ENCODE measurements at regions not wholly inside any gene's neighbourhood (a gene's known extent, or its start where the extent isn't known, plus 50 kb on each side); places are given as distances from the start of the nearest gene placed in this dataset.

DNA sequence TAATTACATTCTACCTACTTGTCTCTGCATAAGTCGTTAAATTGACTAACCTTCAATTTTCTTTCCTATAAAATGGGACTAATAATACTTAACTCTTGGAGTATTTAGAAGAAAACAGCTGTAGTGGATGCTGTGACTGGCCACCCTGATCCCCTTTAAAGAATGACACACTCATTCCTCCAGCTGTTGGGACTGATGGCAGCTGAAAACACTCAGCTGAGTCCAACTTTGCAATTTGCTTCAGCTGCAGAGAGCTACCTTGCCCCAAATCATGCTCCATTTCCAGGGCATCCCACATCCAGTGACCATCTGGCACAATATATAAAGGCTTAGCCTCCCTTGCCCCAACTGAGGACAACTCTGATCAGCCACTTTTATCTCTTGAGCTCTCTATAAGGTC, 89.1 kb downstream of the MID1IP1 start:
- Histone ChIP-seq H3K4me3 (ENCODE audit: low read depth, low read length) (no peak overlapping the region), H3K36me3 (ENCODE audit: control insufficient read depth, insufficient read depth, low read length) (no peaks in the 10 kb centered on the region), H3K27me3 (ENCODE audit: control insufficient read depth, insufficient read depth, low read length) (no peaks in the 10 kb centered on the region)
- CTCF ChIA-PET = interaction anchor here (1.1 kb wide), 1 partner anchor 81 kb away, joined by 3 read pairs; no protein-coding TSS in a partner anchor
- TF ChIP-seq, protein P1, sequence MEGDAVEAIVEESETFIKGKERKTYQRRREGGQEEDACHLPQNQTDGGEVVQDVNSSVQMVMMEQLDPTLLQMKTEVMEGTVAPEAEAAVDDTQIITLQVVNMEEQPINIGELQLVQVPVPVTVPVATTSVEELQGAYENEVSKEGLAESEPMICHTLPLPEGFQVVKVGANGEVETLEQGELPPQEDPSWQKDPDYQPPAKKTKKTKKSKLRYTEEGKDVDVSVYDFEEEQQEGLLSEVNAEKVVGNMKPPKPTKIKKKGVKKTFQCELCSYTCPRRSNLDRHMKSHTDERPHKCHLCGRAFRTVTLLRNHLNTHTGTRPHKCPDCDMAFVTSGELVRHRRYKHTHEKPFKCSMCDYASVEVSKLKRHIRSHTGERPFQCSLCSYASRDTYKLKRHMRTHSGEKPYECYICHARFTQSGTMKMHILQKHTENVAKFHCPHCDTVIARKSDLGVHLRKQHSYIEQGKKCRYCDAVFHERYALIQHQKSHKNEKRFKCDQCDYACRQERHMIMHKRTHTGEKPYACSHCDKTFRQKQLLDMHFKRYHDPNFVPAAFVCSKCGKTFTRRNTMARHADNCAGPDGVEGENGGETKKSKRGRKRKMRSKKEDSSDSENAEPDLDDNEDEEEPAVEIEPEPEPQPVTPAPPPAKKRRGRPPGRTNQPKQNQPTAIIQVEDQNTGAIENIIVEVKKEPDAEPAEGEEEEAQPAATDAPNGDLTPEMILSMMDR (IDR thresholded peaks at IDR 0.05; ENCODE audit: insufficient read depth, low read depth, low read length) = no peak
- POLR2A ChIA-PET = no interaction called here
- DNase-seq (ENCODE audit: low read depth) = no peak

DNA sequence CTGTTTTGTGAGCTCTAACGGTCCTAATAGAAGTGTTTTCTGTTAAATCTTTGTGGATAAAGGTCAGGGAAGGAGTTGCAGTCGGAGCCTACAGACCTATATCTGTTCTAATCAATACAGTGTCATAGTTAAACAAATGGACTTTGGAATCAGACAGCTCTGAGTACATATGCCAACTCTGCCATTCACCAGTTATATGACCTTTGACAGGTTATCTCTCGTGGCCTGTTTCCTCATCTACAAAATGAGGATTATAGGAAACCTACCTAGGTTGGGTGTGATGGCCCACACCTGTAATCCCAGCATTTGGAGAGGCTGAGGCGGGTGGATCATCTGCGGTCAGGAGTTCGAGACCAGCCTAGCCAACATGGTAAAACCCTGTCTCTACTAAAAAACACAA, 89.7 kb downstream of the MID1IP1 start:
- TF ChIP-seq, protein P1 (IDR thresholded peaks at IDR 0.05; ENCODE audit: insufficient read depth, low read depth, low read length) = no peak
- Histone ChIP-seq H3K27me3 (ENCODE audit: control insufficient read depth, insufficient read depth, low read length) (no peaks in the 10 kb centered on the region), H3K36me3 (ENCODE audit: control insufficient read depth, insufficient read depth, low read length) (no peaks in the 10 kb centered on the region), H3K4me3 (ENCODE audit: low read depth, low read length) (no peak overlapping the region)
- DNase-seq (ENCODE audit: low read depth) = no peak
- POLR2A ChIA-PET = no interaction called here
- CTCF ChIA-PET = interaction anchor here (1.1 kb wide), 1 partner anchor 81 kb away, joined by 3 read pairs; no protein-coding TSS in a partner anchor

DNA sequence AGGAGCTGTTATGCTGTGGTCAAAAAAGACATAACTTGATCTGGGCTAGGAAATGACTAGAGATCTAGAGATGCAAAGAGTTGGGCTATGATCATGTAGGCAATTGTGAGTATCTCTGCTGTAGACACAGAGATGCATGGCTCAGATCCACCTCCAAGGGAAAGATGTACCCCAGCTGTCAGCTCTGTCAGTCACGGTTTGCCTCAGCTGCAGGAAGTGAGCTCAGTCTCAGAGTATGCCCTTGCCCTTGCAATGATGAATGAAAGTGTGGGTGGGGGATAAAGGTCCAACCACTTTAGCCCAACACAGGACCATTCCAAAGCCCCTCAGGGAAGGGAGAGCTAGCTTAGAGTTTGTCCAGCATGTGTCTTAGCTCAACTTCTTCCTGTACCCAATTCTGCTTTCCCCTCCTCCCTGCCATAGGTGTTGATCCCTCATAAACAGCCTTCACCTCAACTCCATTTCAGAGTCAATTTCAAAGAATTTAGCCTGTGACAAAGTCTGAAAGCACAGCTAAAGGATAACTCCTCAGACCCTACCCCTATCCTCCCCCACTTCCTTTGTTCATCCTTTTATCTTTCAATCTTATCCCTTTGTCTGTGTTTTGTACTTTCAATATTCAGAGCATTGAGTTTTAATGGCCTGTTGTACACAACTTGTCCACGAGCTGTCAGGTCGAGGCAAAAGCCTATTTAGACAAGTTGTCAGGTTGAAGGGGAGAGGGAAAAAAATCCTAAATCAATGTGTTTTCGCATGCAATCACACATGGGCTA, 90.6 kb downstream of the MID1IP1 start:
- no peak for DNase-seq (ENCODE audit: low read depth)
- no peaks in the 10 kb centered on the region for H3K36me3 ChIP-seq (ENCODE audit: control insufficient read depth, insufficient read depth, low read length)
- H3K27me3 ChIP-seq (ENCODE audit: control insufficient read depth, insufficient read depth, low read length) = no peaks in the 10 kb centered on the region
- ChIA-PET CTCF (no interaction called here), POLR2A (no interaction called here)
- TF ChIP-seq, protein P1 (IDR thresholded peaks at IDR 0.05; ENCODE audit: insufficient read depth, low read depth, low read length) = no peak
- H3K4me3 ChIP-seq (ENCODE audit: low read depth, low read length) = no peak overlapping the region

DNA sequence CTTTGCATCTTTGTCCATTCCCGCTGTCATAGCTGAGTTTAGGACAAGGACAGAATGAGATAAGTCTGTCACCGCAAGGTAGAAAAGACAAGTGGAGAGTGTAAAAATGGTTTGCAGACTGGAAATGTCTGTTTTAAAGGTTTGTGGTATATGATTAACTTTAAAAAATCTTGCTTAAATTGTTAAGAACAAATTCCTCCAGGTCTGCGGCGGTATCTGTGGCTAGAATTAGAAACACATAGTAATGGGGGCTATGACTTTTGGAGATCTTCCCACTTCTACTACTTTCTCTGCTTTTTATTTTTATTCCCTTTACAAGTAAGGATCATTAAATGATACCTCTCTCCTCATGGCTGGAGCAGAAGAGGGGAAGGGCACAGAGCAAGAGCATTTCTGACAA, 92.2 kb downstream of the MID1IP1 start:
- DNase-seq (ENCODE audit: low read depth) = no peak
- TF ChIP-seq, protein P1 (IDR thresholded peaks at IDR 0.05; ENCODE audit: insufficient read depth, low read depth, low read length) = no peak
- no peak overlapping the region for H3K4me3 ChIP-seq (ENCODE audit: low read depth, low read length)
- no peaks in the 10 kb centered on the region for H3K36me3 ChIP-seq (ENCODE audit: control insufficient read depth, insufficient read depth, low read length)
- no peaks in the 10 kb centered on the region for H3K27me3 ChIP-seq (ENCODE audit: control insufficient read depth, insufficient read depth, low read length)
- CTCF ChIA-PET = interaction anchor here (1.0 kb wide), 1 partner anchor 15 kb away, joined by 3 read pairs; no protein-coding TSS in a partner anchor
- POLR2A ChIA-PET = no interaction called here

DNA sequence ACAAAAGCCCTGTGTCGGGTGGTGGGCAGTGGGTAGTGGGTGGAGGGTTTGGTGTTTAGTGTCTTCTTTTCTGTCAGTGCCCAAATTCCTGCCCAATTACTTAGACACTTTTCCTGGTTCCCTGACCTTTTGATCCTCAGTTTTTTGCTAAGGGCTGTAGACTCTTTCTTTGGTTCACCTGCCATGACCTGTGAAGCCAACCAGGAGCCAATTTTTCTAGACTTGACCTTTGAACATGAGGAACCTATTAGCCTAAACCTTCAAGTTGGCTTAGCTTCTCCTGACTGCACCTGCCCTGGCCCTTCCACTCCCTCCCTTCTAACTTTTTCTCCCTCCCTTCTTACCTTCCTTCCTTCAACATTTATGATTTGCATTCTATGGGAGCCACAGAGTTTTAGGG, 94.5 kb downstream of the MID1IP1 start:
- CTCF ChIA-PET = no interaction called here
- POLR2A ChIA-PET = no interaction called here
- Histone ChIP-seq H3K4me3 (ENCODE audit: low read depth, low read length) (no peak overlapping the region), H3K27me3 (ENCODE audit: control insufficient read depth, insufficient read depth, low read length) (no peaks in the 10 kb centered on the region), H3K36me3 (ENCODE audit: control insufficient read depth, insufficient read depth, low read length) (no peaks in the 10 kb centered on the region)
- TF ChIP-seq, protein P1 (IDR thresholded peaks at IDR 0.05; ENCODE audit: insufficient read depth, low read depth, low read length) = no peak
- DNase-seq (ENCODE audit: low read depth) = no peak

Data from BJ (cell line).